DND-41 (cell line): ENCODE measurements at regions not wholly inside any gene's neighbourhood (a gene's known extent, or its start where the extent isn't known, plus 50 kb on each side); places are given as distances from the start of the nearest gene placed in this dataset.
A peak's percentile ranks its signal among the peaks of the same experiment; 100 is the strongest.

Experiments used
- ATAC-seq: fragments of 200-7000 bp; cut with Tn5 transposase; 3 replicates; pipeline ENCODE4 v1.9.1; 2021; ENCODE audit warnings: low read depth; ENCODE audit not compliant: insufficient read depth
- DNase-seq: peaks from one replicate; pipeline ENCODE4 v3.0.0-alpha.2; 2020
- H2AFZ ChIP-seq: 2 replicates; pipeline ENCODE4 v1.6.0; 2012; ENCODE audit warnings: low read depth, low read length
- H3K27ac ChIP-seq: 2 replicates; pipeline ENCODE4 v1.5.1; 2012; ENCODE audit warnings: low read length, inconsistent platforms
- H3K27me3 ChIP-seq: fragments of 200-600 bp; sonication (generic); 2 replicates; pipeline ENCODE4 v1.6.0; 2012; ENCODE audit warnings: low read length, mild to moderate bottlenecking, inconsistent platforms; ENCODE audit not compliant: insufficient read depth, poor library complexity
- H3K36me3 ChIP-seq: 2 replicates; pipeline ENCODE4 v1.5.1; 2012; ENCODE audit warnings: low read length, inconsistent platforms; ENCODE audit not compliant: insufficient read depth
- H3K4me1 ChIP-seq: 2 replicates; pipeline ENCODE4 v1.5.1; 2012; ENCODE audit warnings: mild to moderate bottlenecking, low read length; ENCODE audit not compliant: insufficient read depth
- H3K4me2 ChIP-seq: 2 replicates; pipeline ENCODE4 v1.6.0; 2012; ENCODE audit warnings: mild to moderate bottlenecking, moderate library complexity, low read length, inconsistent platforms; ENCODE audit not compliant: insufficient read depth
- H3K4me3 ChIP-seq, 2 experiments: fragments of 200-600 bp in 1 of 2; shearing (Covaris generic) in 1 of 2; 2 replicates each; pipeline ENCODE4 v1.5.1; 2012 to 2016; ENCODE audit warnings: inconsistent platforms in 2 of 2, low read length in 2 of 2, mild to moderate bottlenecking in 2 of 2, low read depth in 1 of 2, moderate library complexity in 1 of 2
- H3K79me2 ChIP-seq: 2 replicates; pipeline ENCODE4 v1.6.0; 2012; ENCODE audit warnings: low read length, inconsistent platforms; ENCODE audit not compliant: insufficient read depth
- H3K9ac ChIP-seq: 2 replicates; pipeline ENCODE4 v1.6.0; 2012; ENCODE audit warnings: low read depth, mild to moderate bottlenecking, inconsistent platforms, low read length, moderate library complexity
- H3K9me3 ChIP-seq: 2 replicates; pipeline ENCODE4 v1.5.1; 2012; ENCODE audit warnings: low read length, moderate library complexity, mild to moderate bottlenecking, inconsistent platforms; ENCODE audit not compliant: insufficient read depth, severe bottlenecking
- H4K20me1 ChIP-seq: 2 replicates; pipeline ENCODE4 v1.6.0; 2012; ENCODE audit warnings: low read length; ENCODE audit not compliant: insufficient read depth
- EZH2 ChIP-seq: IDR thresholded peaks from 3 replicates; pipeline ENCODE4 v1.6.1; 2012; ENCODE audit warnings: borderline replicate concordance, low read depth, mild to moderate bottlenecking, moderate library complexity, low read length, inconsistent platforms; ENCODE audit not compliant: severe bottlenecking
- TF ChIP-seq, protein P1 (sequence below): IDR thresholded peaks from 2 replicates; pipeline ENCODE4 v1.5.1; 2012; ENCODE audit warnings: borderline replicate concordance, low read length, moderate library complexity, mild to moderate bottlenecking; ENCODE audit not compliant: poor library complexity, severe bottlenecking; ENCODE audit errors: extremely low read depth

DNA sequence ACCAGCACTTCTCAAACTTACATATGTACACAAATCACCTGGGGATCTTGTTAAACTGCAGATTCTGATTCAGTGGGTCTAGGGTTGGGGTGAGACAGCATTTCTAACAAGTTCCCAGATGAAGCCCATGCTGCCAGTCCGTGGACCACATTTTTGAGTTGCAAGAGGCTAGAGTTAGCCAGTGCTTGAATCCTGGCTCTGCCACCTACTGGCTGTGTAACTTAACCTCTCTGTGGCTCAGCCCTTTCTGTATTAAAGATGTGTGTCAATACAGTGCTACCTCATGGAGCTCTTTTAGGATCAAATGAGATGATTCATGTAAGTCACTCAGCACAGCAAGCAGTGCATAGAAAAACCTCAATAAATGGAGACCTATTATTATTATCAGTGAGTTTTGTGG lies 90.2 kb upstream of the ISX start:
- H2AFZ ChIP-seq, result no peak overlapping the region
- H3K79me2 ChIP-seq, result no peaks in the 10 kb centered on the region
- H3K4me3 ChIP-seq, result no peak overlapping the region
- no peak for ATAC-seq
- TF ChIP-seq, protein P1, sequence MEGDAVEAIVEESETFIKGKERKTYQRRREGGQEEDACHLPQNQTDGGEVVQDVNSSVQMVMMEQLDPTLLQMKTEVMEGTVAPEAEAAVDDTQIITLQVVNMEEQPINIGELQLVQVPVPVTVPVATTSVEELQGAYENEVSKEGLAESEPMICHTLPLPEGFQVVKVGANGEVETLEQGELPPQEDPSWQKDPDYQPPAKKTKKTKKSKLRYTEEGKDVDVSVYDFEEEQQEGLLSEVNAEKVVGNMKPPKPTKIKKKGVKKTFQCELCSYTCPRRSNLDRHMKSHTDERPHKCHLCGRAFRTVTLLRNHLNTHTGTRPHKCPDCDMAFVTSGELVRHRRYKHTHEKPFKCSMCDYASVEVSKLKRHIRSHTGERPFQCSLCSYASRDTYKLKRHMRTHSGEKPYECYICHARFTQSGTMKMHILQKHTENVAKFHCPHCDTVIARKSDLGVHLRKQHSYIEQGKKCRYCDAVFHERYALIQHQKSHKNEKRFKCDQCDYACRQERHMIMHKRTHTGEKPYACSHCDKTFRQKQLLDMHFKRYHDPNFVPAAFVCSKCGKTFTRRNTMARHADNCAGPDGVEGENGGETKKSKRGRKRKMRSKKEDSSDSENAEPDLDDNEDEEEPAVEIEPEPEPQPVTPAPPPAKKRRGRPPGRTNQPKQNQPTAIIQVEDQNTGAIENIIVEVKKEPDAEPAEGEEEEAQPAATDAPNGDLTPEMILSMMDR, result peak; percentile 30
- no peak for TF ChIP-seq EZH2
- H3K9me3 ChIP-seq, result no peaks in the 10 kb centered on the region
- no peaks in the 10 kb centered on the region for H4K20me1 ChIP-seq
- H3K9ac ChIP-seq, result no peak overlapping the region
- H3K4me2 ChIP-seq, result no peak overlapping the region
- H3K27me3 ChIP-seq, result no peaks in the 10 kb centered on the region
- no peak overlapping the region for H3K27ac ChIP-seq
- H3K4me1 ChIP-seq, result no peaks in the 10 kb centered on the region
- no peak for DNase-seq
- H3K36me3 ChIP-seq, result no peaks in the 10 kb centered on the region

DNA sequence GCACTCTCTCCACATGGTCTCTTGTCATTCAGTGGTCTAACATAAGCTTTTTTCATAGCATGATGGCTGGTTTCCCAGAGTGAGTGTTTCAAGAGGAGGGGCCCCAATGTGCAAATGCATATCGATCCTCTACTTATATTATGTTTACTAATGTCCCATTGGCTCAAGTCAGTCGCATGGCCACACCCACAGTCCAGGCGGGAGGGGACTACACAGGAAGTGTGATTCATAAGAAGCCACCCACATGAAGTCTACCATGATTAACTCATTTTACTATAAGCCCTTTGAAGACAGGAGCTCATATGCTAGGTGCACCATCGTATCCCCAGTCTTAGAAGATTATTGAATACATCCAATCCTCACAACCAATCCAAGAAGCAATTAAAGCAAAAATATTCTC lies 89.5 kb upstream of the ISX start:
- no peaks in the 10 kb centered on the region for H3K79me2 ChIP-seq
- TF ChIP-seq, protein P1, result no peak
- TF ChIP-seq EZH2, result no peak

DNA sequence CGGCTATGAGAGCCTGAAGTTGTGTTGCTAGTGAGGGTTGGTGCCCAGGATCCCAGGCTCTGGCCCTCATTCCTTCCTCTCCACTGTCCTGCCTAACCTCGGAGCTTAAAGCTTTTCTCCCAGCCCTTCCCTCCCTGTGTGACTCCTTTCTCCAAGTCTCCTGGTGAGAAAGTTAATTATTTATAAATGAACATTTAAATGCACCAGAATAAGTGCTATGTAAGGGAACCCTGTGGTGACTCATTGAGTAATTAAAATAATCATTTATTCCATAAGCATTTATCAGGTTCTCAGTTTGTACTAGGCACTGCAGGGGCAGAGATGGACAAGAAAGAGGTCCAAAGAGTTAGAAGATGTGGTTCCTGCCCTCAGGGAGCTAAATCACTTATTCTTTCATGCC lies 89.1 kb upstream of the ISX start:
- no peaks in the 10 kb centered on the region for H3K27me3 ChIP-seq
- H3K4me3 ChIP-seq, result no peak overlapping the region
- H3K79me2 ChIP-seq, result no peaks in the 10 kb centered on the region
- H2AFZ ChIP-seq, result no peak overlapping the region
- no peak overlapping the region for H3K27ac ChIP-seq
- ATAC-seq, result no peak
- DNase-seq, result no peak
- TF ChIP-seq EZH2, result no peak
- TF ChIP-seq, protein P1, result no peak
- no peaks in the 10 kb centered on the region for H4K20me1 ChIP-seq
- H3K4me2 ChIP-seq, result no peak overlapping the region
- H3K36me3 ChIP-seq, result no peaks in the 10 kb centered on the region
- no peaks in the 10 kb centered on the region for H3K9me3 ChIP-seq
- no peaks in the 10 kb centered on the region for H3K4me1 ChIP-seq
- H3K9ac ChIP-seq, result no peak overlapping the region

More for the DNA sequence above, 89.5 kb upstream of the ISX start:
- H3K36me3 ChIP-seq, result no peaks in the 10 kb centered on the region
- no peak for DNase-seq
- H3K9me3 ChIP-seq, result no peaks in the 10 kb centered on the region
- no peak for ATAC-seq
- H2AFZ ChIP-seq, result no peak overlapping the region
- no peak overlapping the region for H3K4me3 ChIP-seq
- no peaks in the 10 kb centered on the region for H3K4me1 ChIP-seq
- no peak overlapping the region for H3K27ac ChIP-seq
- no peak overlapping the region for H3K9ac ChIP-seq
- H3K4me2 ChIP-seq, result no peak overlapping the region
- no peaks in the 10 kb centered on the region for H3K27me3 ChIP-seq
- H4K20me1 ChIP-seq, result no peaks in the 10 kb centered on the region

DNA sequence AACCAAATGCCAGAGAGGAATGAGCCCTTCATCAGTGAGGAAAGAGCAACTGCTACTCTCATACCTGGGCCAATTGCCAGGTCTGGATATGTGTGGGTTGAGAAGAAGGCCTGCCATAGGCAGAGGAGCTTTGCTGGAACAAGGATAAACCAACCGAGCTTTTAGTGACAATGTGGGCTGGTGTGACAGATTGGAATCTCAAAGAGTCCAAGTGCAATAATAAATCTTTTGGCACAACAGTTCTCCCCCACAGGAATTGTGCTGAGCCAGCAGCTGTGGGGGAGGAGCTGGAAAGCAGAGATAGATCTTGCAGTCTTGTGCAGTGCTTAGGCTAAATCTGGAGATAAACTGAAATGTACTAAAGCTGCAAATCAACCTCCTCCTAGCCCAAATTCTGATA lies 79.4 kb upstream of the ISX start:
- no peaks in the 10 kb centered on the region for H3K79me2 ChIP-seq
- H3K9me3 ChIP-seq, result peaks cover 16% of the 10 kb centered on the region
- H3K27me3 ChIP-seq, result no peaks in the 10 kb centered on the region
- H2AFZ ChIP-seq, result no peak overlapping the region
- H3K27ac ChIP-seq, result no peak overlapping the region
- H3K4me2 ChIP-seq, result no peak overlapping the region
- no peak for TF ChIP-seq EZH2
- TF ChIP-seq, protein P1, result no peak
- H3K4me1 ChIP-seq, result no peaks in the 10 kb centered on the region
- H3K36me3 ChIP-seq, result no peaks in the 10 kb centered on the region
- no peak overlapping the region for H3K4me3 ChIP-seq
- DNase-seq (no peak), ATAC-seq (no peak)
- H4K20me1 ChIP-seq, result no peaks in the 10 kb centered on the region
- H3K9ac ChIP-seq, result no peak overlapping the region
